ENCODE measurements at regions not wholly inside any gene's neighbourhood (a gene's known extent, or its start where the extent isn't known, plus 50 kb on each side); places are given as distances from the start of the nearest gene placed in this dataset.

GRCh38 chr13:59343132-59343531 is 820.6 kb downstream of the DIAPH3 start:
- no peak for TF ChIP-seq POLR2AphosphoS5 (IDR thresholded peaks at IDR 0.05; ENCODE audit: low read depth, low read length)
- TF ChIP-seq TAF1 (IDR thresholded peaks at IDR 0.05; ENCODE audit: borderline replicate concordance, insufficient read depth, low read length) = no peak
- no peak for TF ChIP-seq SIN3A (IDR thresholded peaks at IDR 0.05; ENCODE audit: borderline replicate concordance, insufficient read depth, low read length)
- no peak for TF ChIP-seq FOXP2 (optimal IDR thresholded peaks at IDR 0.05; ENCODE audit: borderline replicate concordance, extremely low read depth, extremely low read length, insufficient read depth)
- no peak for TF ChIP-seq REST (IDR thresholded peaks at IDR 0.05; ENCODE audit: insufficient read depth in 1 of 2, low read depth in 2 of 2, low read length in 2 of 2)

DNA sequence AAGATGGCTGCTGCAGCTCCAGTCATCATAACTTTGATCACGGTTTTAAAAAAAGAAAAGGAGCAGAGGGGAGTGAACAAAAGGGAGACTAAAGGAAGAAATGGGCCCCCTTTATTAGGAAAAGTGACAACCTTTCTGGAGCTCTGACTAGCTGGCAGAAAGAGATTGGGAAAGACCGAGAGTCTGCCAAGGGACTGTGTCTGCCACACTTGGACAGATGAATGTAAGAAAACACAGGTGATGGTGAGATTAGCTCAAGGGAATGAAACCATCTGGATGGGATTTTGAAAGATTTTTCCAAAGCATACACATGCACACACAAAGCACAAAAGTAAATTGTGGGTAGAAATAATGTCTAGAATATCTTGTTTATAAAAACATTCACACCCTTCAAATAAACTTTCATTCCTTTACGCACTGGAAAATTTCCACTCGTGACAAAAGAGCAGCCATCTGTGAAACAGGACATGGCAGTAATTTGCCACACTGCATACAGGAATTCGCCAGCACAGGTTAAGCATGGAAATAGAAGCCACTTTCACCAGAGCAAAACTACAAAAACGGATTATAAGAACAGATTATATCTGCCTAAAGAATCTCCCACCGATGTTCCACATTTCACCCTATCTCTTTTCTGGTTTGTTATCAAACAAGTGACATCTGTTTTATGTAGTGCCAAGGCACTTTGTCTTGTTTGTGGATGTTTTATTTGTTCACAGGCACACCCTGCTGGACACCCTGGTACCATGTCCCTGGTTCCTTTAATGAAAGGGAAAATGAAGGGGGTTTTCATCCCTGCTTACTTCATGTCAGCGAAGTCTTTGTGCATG is 819.5 kb downstream of the DIAPH3 start:
- TF ChIP-seq REST (IDR thresholded peaks at IDR 0.05; ENCODE audit: insufficient read depth in 1 of 2, low read depth in 2 of 2, low read length in 2 of 2) (no peak), SIN3A (IDR thresholded peaks at IDR 0.05; ENCODE audit: borderline replicate concordance, insufficient read depth, low read length) (no peak), FOXP2 (optimal IDR thresholded peaks at IDR 0.05; ENCODE audit: borderline replicate concordance, extremely low read depth, extremely low read length, insufficient read depth) (no peak), POLR2AphosphoS5 (IDR thresholded peaks at IDR 0.05; ENCODE audit: low read depth, low read length) (no peak), TAF1 (IDR thresholded peaks at IDR 0.05; ENCODE audit: borderline replicate concordance, insufficient read depth, low read length) (no peak)

DNA sequence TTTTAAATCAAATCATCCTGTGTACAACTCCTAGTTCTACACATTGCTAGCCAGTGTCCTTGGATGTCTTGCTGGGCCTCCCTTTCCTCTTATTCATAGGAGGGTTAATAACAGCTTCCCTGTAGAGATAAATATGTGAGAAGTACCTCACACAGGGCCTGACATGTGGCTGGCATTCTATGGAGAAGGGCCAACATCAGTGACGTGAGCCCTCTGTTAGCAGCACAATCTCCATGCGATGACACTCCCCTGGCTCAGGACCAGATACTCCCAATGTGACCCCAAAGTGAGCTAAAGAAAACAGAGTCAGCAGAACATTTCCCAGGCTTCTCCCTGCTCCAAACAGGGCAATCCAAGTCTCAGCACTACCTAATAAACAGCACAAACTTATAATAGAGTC is 818.4 kb downstream of the DIAPH3 start:
- TF ChIP-seq SIN3A (IDR thresholded peaks at IDR 0.05; ENCODE audit: borderline replicate concordance, insufficient read depth, low read length) (no peak), REST (IDR thresholded peaks at IDR 0.05; ENCODE audit: insufficient read depth in 1 of 2, low read depth in 2 of 2, low read length in 2 of 2) (no peak), TAF1 (IDR thresholded peaks at IDR 0.05; ENCODE audit: borderline replicate concordance, insufficient read depth, low read length) (no peak)

GRCh38 chr13:59346999-59347723 is 816.6 kb downstream of the DIAPH3 start:
- TF ChIP-seq REST (IDR thresholded peaks at IDR 0.05; ENCODE audit: insufficient read depth in 1 of 2, low read depth in 2 of 2, low read length in 2 of 2) (no peak), FOXP2 (optimal IDR thresholded peaks at IDR 0.05; ENCODE audit: borderline replicate concordance, extremely low read depth, extremely low read length, insufficient read depth) (no peak), POLR2AphosphoS5 (IDR thresholded peaks at IDR 0.05; ENCODE audit: low read depth, low read length) (no peak), SIN3A (IDR thresholded peaks at IDR 0.05; ENCODE audit: borderline replicate concordance, insufficient read depth, low read length) (no peak)
